Right kidney (tissue), 1 donor: ENCODE measurements at regions not wholly inside any gene's neighbourhood (a gene's known extent, or its start where the extent isn't known, plus 50 kb on each side); places are given as distances from the start of the nearest gene placed in this dataset.

Experiments used
- DNase-seq: peaks from one replicate; pipeline ENCODE4 v3.0.0-alpha.2; 2016

GRCh38 chr3:152516216-152516615 is 247.5 kb downstream of the MBNL1 start:
- no peak for DNase-seq

GRCh38 chr3:152517502-152517901 is 248.8 kb downstream of the MBNL1 start:
- DNase-seq = no peak

- no peak for DNase-seq
Measured at GRCh38 chr3:152518346-152518745, 249.6 kb downstream of the MBNL1 start.

DNA sequence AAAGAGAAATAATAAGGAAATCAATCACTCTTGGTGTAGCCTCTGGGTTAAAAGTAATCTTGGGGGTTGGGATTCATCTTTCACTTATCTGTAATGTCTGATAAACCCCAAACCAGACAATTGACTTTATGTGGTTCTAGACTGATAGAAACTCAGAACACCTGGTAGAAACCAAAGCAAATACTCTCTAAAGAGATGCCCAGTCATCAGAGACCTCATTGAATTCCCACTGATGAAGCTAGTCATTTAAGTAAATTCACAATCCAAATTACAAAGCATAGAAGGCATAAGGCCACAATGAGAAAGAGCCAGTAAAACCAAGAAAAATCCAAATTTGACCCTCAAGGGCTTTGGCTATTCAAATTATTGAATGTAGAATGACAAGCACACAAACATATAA is 250.6 kb downstream of the MBNL1 start:
- DNase-seq = no peak

- no peak for DNase-seq
Measured at GRCh38 chr3:152522036-152522435, 253.3 kb downstream of the MBNL1 start.

DNA sequence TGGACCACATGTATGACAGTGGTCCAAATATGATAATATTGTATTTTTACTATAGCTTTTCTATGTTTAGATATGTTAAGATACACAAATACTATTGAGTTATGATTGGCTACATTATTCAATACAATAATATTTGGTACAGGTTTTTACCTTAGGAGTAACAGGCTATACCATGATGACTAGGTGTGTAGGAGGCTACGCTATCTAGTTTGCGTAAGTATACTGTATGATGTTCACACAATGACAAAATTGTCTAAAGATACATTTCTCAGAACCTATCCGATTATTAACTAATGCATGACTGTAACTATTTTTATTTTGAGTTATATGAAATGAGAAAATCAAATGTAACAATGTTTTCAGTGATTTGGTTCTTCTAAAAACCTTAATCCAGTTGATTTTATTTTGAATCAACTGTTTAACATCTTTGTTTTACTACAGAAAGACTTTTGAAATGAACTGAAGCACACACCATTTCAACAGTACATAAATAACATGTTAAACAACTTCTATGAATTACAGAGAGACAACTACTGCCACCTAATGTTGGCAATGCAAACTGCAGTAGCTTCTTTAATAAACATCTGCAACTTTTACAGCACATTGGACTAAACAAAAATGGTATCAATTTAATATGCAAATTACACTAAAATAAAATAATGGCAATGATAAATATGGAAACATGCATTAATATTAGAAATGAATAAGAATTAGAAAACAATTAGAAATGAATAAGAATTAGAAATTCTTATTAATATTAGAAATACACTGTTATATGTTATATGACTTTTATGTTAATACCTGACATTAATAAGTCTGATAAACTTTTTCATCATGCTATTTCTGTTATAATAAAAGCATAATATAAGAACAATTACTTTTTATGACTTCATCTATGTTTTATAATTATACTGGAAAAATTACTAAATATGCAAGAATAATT is 255.7 kb downstream of the MBNL1 start:
- DNase-seq = no peak

DNA sequence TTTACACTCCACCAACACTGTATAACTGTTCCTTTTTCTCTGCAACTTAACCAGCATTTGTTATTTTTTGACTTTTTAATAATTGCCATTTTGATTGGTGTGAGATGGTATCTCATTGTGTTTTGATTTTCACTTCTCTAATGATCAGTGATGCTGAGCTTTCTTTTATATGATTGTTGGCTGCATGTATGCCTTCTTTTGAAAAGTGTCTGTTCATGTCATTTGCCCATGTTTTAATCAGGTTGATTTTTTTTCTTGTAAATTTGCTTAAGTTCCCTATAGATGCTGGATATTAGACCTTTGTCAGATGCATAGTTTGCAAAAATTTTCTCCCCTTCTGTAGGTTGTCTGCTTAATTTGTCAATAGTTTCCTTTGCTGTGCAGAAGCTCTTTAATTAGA is 263.0 kb downstream of the MBNL1 start:
- DNase-seq = no peak

- DNase-seq = no peak
Measured at GRCh38 chr3:152538518-152538917, 269.8 kb downstream of the MBNL1 start.

DNA sequence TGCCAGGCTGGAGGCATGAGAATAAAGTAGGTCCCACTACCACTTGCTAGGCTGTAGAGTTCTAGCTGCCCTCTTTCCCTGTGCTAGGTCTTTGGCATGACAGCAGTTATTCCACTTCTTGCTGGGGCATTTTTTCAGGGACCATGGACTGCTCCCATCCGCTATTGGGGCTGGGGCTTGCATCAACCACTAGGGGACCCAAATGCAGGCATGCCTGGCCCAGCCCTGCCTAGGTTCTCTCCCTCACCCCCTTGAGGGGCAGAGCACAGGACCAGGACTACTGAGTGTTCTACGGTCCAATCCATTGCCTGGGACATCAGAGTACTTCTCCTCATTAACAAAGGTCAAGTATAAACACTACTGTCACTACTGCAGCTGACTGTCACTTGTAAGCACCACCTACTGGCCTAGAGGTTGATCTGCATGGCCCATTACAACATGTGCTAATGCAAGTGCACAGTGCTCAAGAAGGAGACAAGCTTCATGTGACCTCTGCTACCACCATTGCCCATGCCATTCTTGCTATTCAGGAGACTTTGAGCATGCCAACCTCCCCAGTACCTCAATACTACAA is 270.5 kb downstream of the MBNL1 start:
- DNase-seq = no peak

DNA sequence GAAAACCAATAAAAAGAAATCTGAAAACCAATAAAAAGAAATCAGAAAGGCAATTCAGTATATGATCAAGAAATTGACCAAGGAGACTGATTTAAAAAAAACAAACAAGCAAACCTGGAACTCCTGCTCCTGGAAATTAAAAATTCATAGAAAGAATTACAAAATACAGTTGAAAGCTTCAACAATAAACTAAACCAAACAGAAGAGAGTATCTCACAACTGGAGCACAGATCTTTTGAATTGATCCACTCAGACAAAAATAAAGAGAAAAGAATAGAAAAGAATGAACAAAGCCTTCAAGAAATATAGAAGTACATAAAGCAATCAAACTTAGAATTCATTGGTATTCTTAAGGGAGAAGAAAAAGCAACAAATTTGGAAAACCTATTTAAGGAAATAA is 271.4 kb downstream of the MBNL1 start:
- DNase-seq = no peak

DNA sequence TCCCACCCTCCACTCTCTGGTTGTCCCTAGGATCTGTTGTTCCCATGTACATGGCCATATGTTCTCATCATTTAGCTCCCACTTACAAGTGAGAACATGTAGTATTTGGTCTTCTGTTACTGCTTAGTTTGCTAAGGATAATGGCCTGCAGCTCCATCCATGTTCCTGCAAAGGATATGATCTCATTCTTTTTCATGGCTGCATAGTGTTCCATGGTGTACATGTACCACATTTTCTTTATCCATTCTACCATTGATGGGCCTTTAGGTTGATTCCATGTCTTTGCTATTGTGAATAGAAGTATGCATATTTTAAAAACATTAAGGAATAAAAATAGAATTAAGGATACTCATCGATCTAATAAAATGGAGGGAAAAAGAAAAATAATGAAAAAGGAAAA is 278.4 kb downstream of the MBNL1 start:
- no peak for DNase-seq

DNA sequence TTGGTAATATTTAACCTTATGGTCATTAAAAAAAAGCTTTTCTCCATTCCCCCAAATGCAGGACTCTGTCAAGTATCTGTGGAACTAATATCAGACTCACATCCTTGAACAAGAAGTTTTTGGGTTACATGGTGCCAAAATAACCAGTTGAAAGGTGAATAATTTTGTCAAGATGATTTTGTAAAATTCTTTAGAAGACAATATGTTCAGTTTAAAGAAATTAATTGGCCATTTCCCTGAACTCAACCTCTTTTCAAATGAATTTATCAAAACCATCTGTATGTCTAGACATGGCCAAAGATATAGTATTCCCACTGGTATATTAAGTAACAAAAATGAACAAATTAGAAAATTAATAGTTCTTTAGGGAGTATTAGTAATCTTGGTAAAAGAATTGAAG is 280.5 kb downstream of the MBNL1 start:
- no peak for DNase-seq

- DNase-seq = no peak
Measured at GRCh38 chr3:152550284-152550683, 281.6 kb downstream of the MBNL1 start.

GRCh38 chr3:152554980-152555379 is 280.0 kb upstream of the P2RY1 start:
- DNase-seq = no peak

DNA sequence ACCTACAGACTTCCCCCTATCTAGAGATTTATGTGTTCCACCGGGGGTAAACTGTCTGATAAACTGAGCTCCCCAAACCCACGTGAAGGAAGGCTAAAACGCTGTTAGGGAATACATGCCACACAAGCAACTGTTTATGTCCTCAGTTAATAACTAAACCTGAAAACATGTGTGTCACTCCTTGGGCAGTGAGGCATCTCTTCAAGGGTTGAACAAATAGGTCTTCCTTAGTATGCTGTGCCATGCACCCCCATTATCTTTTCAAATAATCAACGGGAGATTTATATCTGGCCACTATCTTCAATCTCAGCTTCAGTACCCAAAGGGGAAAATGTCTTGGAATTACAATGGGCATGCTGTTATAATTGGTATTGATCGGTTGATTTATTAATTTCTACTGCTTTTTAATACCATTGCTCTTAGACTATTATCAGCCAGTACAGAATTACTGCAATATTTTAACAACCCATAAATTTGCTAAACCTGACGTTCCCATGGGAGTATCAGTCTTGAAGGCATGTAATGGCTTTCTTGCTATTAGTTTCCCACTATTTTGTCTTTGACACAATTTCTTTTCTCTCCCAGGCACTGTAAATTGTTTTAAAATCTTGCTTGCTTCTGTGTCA is 279.2 kb upstream of the P2RY1 start:
- no peak for DNase-seq

GRCh38 chr3:152556731-152557254 is 278.1 kb upstream of the P2RY1 start:
- DNase-seq = no peak

DNA sequence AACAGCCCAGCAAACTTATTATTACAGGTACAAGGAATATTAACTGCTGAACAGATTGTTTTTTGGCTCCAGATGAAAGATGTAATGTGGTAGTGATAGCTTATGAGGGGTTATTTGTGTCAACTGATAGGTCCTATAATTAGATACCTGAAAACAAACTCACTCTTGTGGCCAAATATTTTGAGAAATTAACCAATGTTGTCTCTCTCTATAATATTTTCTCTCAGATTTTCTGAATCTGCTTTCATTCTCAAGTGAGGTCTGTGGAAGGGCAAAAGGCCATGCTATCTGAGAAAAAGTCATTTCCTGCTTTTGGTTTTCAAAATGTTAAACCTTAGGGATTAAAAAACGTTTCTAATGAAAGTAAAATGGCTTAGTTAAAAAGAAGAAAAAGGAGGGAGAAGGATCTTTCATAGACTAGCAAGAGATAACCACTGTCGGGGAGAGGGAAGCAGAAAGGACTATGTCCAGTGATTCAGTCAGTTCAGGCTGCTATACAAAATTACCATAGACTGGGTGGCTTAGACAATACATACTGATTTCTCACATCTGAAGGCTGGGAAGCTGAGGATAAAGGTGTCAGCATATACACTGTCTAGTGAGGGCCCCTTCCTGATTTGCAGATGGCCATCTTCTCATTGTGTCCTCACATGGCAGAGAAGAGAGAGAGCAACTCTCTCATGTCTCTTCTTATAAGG is 277.5 kb upstream of the P2RY1 start:
- DNase-seq = no peak

- no peak for DNase-seq
Measured at GRCh38 chr3:152558386-152558785, 276.5 kb upstream of the P2RY1 start.

DNA sequence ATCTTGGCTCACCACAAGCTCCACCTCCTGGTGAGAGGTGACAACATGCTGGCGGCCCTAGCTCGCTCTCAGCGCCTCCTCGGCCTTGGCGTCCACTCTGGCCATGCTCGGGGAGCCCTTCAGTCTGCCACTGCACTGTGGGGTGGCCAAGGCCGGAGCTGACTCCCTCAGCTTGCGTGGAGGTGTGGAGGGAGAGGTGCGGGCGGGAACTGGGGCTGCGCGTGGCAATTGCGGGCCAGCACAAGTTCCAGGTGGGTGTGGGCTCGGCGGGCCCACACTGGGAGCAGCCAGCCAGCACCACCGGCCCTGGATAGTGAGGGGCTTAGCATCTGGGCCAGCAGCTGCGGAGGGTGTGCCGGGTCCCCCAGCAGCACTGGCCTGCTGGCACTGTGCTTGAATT is 275.7 kb upstream of the P2RY1 start:
- DNase-seq = no peak

DNA sequence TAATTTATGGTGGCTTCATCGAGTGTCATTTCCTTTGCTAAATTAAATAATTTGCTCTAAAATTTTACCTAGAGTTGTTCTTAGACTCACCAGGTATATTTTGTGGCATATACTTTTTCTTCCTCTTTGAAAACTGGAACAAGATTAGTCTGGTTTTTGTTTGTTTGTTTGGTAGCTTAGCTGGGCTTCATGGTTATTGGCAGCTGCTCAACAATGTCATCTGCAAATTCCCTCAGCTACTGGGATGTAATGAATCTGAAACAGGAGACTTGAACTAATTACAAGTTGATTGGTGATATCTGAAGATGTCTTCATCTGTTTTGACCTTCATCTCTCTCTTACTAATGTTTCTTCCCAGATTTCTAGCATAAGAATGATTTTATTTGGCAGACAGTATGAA is 270.5 kb upstream of the P2RY1 start:
- no peak for DNase-seq

- no peak for DNase-seq
Measured at GRCh38 chr3:152574461-152575079, 260.4 kb upstream of the P2RY1 start.

DNA sequence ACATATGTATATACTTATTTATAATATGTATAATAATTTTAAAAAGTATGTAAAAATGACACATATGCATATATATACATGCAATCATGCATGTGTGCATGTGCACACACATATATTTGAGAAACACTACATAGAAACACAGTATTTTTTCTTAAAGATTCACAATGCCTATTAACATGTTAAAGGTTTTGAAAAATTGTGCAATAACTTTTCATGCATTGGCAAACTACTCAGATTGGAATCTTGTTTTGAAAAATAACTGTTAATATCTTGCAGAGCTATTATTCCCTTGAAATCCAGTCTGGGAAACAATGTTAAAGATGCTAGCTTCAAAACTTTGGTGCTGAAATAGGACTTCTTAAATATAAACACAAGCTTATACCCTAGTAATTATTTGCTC is 256.2 kb upstream of the P2RY1 start:
- DNase-seq = no peak
